ENCODE measurements at regions not wholly inside any gene's neighbourhood (a gene's known extent, or its start where the extent isn't known, plus 50 kb on each side); places are given as distances from the start of the nearest gene placed in this dataset.

GRCh38 chr6:147811913-147812629, 303.6 kb downstream of the SAMD5 start:
- DNase-seq (ENCODE audit: low spot score) (no peak), FAIRE-seq (no peak)

- FAIRE-seq (no peak), DNase-seq (ENCODE audit: low spot score) (no peak)
Measured at GRCh38 chr6:147817042-147817689, 308.7 kb downstream of the SAMD5 start.

- FAIRE-seq (no peak), DNase-seq (ENCODE audit: low spot score) (no peak)
Measured at GRCh38 chr6:147820520-147820919, 312.0 kb downstream of the SAMD5 start.

GRCh38 chr6:147821295-147821897, 312.9 kb downstream of the SAMD5 start:
- DNase-seq (ENCODE audit: low spot score) (no peak), FAIRE-seq (no peak)

- FAIRE-seq, result no peak
- DNase-seq (ENCODE audit: low spot score), result no peak
Measured at GRCh38 chr6:147823936-147824335, 315.4 kb downstream of the SAMD5 start.

- FAIRE-seq, result no peak
- no peak for DNase-seq (ENCODE audit: low spot score)
Measured at GRCh38 chr6:147825848-147826247, 317.4 kb downstream of the SAMD5 start.

- DNase-seq (ENCODE audit: low spot score) (no peak), FAIRE-seq (no peak)
Measured at GRCh38 chr6:147826698-147827097, 318.2 kb downstream of the SAMD5 start.

GRCh38 chr6:147829418-147829817, 320.9 kb downstream of the SAMD5 start:
- FAIRE-seq, result no peak
- no peak for DNase-seq (ENCODE audit: low spot score)

GRCh38 chr6:147829835-147830234, 321.3 kb downstream of the SAMD5 start:
- FAIRE-seq (no peak), DNase-seq (ENCODE audit: low spot score) (no peak)

- no peak for FAIRE-seq
- DNase-seq (ENCODE audit: low spot score), result no peak
Measured at GRCh38 chr6:147831356-147831755, 322.9 kb downstream of the SAMD5 start.

GRCh38 chr6:147833607-147834006, 325.1 kb downstream of the SAMD5 start:
- no peak for FAIRE-seq
- no peak for DNase-seq (ENCODE audit: low spot score)

GRCh38 chr6:147834084-147834776, 325.7 kb downstream of the SAMD5 start:
- DNase-seq (ENCODE audit: low spot score), result no peak
- no peak for FAIRE-seq

GRCh38 chr6:147837540-147837939, 329.1 kb downstream of the SAMD5 start:
- no peak for FAIRE-seq

GRCh38 chr6:147839708-147840610, 331.5 kb downstream of the SAMD5 start:
- no peak for DNase-seq (ENCODE audit: low spot score)
- FAIRE-seq, result no peak

More at GRCh38 chr6:147837540-147837939, 329.1 kb downstream of the SAMD5 start:
- DNase-seq (ENCODE audit: low spot score), result no peak

- FAIRE-seq (no peak), DNase-seq (ENCODE audit: low spot score) (no peak)
Measured at GRCh38 chr6:147841547-147842148, 333.2 kb downstream of the SAMD5 start.

GRCh38 chr6:147849401-147850330, 341.2 kb downstream of the SAMD5 start:
- FAIRE-seq (no peak), DNase-seq (ENCODE audit: low spot score) (no peak)

- FAIRE-seq (no peak), DNase-seq (ENCODE audit: low spot score) (no peak)
Measured at GRCh38 chr6:147852772-147853171, 344.3 kb downstream of the SAMD5 start.

- DNase-seq (ENCODE audit: low spot score), result no peak
- FAIRE-seq, result no peak
Measured at GRCh38 chr6:147853574-147853973, 345.1 kb downstream of the SAMD5 start.

GRCh38 chr6:147855803-147856482, 347.5 kb downstream of the SAMD5 start:
- FAIRE-seq, result no peak
- no peak for DNase-seq (ENCODE audit: low spot score)
